DMS114 treated with DMSO at 0.1 percent for 48 hours (cell line): ENCODE measurements at regions not wholly inside any gene's neighbourhood (a gene's known extent, or its start where the extent isn't known, plus 50 kb on each side); places are given as distances from the start of the nearest gene placed in this dataset.
"Not testable (repeated sequence)": the region's sequence is repeated elsewhere in the genome, so short reads cannot be mapped to it uniquely, and the experiment has no call there.

Experiments used
- DNase-seq: peaks from one replicate; lab custom pipeline; 2025; ENCODE audit not compliant: unreplicated experiment; lab: John Stamatoyannopoulos, UW

DNA sequence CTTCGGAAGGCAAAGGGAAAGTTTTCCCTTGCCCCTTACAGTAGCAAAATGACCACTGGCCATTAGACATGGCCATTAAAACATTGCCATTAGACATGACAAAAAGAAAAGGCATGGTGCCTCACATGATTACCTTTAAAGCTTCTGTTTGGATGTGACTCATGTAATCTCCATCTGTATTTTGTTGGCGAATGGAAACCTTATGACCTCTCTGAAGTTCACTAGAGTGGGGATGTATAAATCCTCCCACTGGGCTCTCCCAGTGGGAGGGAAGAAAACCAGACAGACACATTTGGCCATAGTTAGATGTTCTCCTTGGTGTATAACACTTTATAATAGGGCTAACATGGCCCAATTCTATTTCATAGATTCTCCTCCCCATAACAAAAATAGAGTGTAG is 152.6 kb downstream of the MAGEB17 start:
- no peak for DNase-seq

DNA sequence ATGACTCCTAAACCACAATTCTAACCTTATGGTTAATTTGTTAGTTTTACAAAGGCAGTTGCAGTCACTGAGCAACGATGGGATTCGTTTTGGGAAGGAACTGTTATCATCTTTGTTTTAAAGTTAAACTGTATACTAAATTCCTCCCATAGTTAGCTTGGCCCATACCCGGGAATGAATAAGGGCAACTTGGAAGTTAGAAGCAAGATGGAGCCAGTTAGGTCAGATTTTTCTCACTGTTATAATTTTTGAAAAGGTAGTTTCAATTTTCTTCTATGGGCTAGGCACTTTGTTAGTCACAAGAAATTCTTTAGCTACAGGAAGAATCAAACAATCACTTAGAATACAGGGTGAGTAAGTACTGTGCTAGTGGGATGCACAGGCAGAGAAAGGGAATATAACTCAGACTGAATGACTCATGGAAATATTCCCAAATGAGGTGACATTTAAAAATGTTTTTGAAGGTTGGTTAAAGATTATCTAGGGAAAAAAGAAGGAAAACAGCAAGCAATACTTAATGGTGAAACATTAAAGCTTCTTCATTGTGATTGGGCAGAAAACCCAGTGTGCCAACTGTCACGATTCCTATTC is 153.6 kb downstream of the MAGEB17 start:
- no peak for DNase-seq

DNA sequence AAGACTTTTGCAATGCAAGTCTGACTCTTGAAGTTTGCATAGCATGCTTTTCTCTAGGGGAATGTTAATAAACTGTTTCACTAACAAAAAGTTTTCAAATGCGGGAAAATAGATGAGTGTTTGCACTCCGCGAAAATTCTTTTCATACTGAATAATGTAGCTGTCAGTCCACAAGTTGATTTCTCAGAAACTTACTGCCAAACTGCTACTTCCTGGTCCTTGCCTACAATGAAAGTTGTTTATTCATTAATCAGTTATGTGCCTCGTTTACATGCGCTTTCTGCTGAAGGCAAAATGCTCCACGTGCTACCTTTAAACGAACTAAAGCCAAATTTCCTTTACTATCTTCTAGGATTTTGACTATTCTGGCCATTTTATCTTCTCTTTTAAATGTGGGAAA is 166.2 kb downstream of the MAGEB17 start:
- DNase-seq = no peak

DNA sequence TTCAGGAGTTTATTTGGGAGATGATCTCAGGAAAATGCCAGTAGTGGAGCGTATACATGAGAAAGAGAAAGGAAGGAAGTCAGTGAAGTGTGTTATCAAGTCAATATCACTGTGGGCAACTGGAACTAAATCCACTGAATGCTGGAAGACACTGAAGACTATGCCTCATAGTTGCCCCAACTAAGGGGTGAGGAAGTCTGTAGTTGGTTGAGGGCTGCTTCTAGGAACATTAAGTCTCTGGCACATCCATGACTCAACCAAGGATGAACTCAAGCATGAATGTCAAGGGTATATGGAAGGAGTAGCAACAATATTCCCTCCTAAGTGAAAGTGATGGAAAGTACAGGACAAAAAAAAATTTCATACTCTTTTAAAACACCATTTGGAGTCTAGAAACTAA is 167.9 kb downstream of the MAGEB17 start:
- no peak for DNase-seq

DNA sequence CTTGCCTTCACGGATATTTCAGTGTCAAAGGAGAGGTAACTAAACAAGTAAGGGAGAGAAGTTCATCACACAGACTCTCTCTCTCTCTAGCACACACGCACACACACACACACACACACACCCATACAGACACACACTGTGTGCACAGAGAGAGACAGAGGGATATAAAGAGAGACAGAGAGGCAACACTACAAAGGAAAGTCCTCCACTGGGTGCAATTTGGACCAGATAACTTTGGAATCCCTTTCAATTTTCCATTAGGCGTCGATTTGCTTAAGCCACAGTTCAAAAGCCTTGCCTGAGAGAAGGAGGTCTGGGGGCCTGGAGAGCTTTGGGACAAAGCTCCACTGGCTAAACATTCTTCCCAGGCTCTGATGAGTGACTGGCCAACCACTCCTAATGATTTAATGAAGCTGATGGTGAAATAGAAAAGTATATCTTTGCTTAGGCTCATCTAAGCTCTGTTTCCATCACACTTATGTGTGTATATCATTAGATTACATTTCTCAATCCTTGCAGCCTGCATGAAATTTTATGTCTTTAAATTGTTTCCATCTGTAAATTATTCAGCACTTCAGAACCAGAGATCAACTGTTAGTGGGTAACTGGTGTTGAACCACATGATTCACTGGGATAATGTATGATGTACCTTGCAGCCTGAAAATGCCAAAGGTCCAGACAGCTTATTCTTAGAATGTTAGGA is 180.8 kb downstream of the MAGEB17 start:
- no peak for DNase-seq

DNA sequence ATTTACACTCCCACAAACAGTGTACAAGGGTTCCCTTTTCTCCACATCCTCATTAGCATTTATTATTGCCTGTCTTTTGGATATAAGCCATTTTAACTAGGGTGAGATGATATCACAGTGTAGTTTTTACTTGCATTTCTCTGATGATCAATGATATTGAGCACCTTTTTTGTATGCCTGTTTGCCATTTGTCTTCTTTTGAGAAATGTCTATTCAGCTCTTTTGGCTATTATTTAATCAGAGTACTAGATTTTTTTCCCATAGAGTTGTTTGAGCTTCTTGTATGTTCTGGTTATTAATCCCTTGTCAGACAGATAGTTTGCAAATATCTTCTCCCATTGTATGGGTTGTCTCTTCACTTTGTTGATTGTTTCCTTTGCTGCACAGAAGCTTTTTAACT is 190.6 kb downstream of the MAGEB17 start:
- DNase-seq = no peak

DNA sequence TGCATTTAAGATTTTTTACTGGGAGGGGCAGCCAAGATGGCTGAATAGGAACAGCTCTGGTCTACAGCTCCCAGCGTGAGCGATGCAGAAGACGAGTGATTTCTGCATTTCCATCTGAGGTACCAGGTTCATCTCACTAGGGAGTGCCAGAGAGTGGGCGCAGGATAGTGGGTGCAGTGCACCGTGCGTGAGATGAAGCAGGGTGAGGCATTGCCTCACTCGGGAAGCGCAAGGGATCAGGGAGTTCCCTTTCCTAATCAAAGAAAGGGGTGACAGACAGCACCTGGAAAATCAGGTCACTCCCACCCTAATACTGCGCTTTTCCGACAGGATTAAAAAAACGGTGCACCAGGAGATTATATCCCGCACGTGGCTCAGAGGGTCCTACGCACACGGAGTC is 192.8 kb downstream of the MAGEB17 start:
- DNase-seq = not testable (repeated sequence)

DNA sequence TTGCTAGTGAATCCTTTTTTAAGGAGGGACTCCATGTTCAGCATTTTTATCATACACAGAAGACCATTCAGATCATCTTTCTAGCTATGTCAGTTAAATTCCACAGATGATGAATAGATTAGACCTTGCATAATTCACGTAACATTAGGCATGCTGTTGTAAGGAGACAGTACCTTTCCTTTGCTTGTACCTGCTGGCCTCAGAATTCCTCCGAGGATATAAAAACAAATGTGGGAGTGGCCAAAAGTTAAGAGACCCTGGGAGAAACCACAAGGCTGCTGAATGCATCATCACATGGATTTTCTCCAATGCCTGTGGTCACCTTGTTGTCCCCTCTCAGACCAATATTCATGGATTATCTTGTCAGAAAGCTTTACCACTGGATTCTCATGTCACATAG is 201.4 kb downstream of the MAGEB17 start:
- DNase-seq = no peak

DNA sequence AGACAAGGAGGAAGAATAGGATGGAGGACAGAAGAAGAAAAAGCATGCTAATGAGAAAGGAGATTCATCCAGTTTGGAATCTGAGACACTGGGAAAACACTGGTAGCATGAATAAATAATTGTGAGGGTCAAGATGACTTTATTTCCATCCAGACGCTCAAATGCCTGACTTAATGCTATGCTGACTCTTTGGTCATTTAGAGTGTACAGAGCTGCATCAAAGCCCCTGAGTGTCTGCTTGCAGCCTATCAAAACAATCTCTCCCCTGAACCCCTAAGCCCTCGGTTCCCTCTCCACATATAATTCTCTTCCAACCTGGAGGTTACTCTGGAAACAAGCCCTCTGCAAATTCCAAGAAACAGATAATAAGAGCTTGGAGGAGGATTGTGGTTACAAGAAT is 208.8 kb downstream of the MAGEB17 start:
- DNase-seq = no peak

DNA sequence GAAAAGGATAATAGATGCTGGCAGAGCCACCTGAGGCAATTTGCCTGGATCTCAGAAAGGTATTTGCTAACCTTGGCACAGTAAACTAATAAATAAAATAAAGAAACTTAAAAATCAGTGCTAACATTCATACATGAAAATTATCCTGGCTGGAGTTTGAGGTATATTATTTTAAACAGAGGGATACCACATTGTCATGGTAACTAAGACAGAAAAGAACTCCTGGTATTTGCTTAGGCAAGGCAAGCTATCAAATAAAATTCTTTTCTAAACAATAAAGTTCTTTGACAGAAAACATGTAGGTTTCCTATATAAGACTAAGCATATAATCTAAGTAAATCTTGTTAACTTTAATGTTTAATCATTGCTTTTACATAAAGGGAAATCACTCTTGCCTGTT is 218.8 kb downstream of the MAGEB17 start:
- DNase-seq = no peak

DNA sequence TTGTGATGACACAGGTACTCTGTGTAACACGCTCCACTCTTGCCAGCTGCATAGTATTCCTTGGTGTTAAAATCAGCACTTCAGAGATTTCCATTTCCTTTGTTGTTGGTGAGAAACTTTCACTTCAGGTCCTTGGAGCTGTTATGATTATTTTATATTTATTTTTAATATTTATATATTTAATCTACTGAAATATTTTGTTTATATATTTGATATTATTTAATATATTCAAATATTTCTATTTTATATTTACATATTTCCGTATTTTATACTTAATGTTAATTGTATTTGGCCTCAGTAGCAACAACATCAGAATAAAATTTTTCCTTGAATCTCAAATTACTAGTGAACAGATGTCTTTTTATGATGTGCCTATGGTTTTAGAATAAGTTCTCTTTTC is 225.3 kb downstream of the MAGEB17 start:
- DNase-seq = no peak

DNA sequence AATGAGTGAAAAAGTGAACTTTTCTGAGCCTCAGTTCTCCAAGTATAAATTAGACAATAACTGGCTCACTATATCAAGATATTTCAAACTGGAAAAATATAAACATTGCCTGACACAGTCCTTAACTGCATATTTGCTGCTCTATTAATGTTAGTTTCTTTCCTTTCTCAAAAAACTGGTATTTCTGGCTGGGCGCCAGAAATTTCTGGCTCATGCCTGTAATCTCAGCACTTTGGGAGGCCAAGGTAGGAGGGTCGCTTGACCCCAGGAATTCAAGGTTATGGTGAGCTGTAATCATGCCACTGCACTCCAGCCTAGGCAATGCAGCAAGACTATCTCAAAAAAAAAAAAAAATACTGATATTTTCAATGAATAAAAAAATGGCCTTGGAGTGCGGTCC is 227.0 kb downstream of the MAGEB17 start:
- DNase-seq = no peak

DNA sequence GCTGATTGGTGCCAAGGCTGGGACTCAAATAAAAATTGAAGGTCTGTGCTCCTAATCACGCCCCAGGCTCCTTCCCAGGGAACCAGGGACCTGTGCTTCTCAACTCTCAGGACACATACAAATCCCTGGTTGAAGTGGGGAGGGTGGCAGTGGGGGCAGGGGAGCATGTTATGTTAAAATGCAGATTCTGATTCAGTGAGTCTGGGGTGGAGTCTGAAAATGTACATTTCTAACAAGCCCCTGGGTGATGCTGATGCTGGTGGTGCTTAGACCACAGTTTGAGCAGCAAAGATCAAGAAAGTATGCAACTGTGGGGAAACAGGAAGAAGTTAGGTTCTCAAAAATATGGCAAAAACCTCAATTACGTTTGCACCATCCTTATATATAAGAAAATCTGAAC is 236.5 kb downstream of the MAGEB17 start:
- no peak for DNase-seq

DNA sequence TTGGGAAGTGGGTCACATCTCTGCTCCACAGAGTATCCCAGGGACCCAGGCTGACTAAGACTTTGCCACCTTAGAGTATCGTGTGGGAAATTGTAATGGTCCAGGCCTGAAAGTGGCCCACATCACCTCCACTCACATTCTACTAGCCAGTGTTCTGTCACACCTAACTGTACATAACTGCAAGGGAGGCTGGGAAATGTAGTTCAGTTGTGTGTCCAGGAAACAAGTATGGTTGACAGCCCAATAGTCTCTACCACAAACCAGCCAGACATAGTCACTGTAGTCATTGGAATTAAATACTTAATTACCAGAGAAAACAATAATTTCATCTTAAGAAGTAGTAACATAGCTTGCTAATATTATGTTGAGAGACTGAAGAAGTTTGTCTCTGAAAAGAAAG is 233.4 kb upstream of the S100G start:
- DNase-seq = no peak

DNA sequence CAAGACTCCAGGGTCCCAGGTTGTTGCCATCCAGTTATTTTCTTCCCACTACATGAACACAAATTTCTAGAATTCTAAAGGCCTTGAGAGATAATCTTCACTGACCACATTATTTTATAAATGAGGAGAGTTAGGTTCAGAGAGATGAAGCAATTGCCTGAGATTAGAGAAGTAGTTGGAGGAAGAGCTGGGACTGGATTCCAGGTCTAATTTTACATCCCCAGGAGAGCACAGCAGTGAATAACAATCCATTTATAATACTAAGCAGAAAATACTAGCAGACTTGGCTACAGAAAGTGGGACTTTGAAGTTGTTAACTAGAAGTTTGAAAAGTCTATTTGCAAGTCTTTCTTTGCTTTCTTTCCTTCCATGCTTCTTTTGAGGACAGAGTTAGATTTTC is 231.3 kb upstream of the S100G start:
- no peak for DNase-seq

DNA sequence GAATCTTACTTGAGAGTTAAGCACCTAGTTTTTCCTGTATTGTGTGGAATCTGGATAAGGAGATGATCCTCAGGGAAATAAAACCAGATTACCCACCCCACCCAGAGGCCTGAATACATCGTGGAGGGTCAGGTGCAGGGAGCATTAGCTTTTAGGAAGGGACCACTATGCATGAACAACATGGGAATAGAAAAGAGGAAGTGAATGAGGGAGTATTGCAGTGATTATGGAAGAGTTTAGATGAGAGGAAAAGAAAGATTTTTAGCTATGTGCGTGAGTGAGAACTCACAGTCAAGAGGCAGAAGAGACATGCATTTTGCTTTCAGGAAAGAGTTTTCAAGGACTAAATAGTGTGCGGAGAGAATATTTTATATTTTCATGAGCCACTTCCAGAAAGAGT is 222.3 kb upstream of the S100G start:
- no peak for DNase-seq

DNA sequence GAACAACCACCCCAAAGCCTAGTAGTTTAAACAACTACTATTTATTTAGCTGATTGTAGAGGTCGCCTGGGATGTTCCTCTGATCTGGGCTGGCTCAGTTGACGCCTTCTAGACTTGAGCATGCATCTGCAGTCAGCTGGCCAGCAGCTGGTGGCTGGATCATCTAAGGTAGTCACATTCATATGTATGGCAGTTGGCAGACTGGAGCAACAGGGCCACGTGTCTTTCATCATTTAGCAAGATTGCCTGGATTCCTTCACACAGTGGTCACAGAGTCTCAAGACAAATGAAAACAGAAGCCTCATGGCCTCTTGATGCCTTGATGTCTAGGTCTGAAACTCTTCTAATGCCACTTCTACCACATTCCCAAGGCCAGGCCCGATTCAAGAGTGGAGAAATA is 220.6 kb upstream of the S100G start:
- DNase-seq = no peak

DNA sequence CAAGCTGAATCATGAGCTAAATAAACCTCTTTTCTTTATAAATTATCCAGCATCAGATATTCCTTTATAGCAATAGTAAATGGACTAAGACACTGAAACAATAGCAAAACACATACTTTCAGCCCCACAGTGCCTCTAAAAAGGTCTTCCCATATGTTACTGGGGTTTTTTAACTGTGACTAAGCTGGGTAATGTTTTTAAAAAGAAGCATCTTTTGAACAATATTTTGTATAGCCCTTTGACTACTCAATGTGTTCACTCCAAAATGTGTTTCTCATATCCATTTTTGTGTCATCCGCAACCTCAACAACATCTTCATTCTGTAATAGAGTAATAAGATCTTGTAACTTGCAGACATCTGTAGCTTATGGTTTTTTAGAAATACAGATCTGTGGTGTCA is 218.7 kb upstream of the S100G start:
- DNase-seq = no peak

DNA sequence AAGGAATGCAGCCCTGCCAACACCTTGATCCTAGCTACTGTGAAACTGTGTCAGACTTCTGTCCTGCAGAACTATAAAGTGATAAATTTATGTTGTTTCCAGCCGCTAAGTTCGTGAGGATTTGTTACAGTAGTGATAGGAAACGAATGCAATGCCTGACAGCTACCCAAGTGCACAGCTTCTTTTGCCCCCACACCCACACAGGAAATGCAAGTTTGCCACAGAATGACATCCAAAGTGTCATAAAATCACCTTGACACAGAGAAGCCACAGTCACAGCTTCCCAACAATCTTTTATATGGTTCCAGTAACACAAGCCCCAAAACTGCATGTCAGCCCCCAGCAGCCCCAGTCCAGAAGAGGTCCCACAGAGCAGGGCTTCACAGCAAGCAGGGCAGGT is 216.9 kb upstream of the S100G start:
- no peak for DNase-seq

DNA sequence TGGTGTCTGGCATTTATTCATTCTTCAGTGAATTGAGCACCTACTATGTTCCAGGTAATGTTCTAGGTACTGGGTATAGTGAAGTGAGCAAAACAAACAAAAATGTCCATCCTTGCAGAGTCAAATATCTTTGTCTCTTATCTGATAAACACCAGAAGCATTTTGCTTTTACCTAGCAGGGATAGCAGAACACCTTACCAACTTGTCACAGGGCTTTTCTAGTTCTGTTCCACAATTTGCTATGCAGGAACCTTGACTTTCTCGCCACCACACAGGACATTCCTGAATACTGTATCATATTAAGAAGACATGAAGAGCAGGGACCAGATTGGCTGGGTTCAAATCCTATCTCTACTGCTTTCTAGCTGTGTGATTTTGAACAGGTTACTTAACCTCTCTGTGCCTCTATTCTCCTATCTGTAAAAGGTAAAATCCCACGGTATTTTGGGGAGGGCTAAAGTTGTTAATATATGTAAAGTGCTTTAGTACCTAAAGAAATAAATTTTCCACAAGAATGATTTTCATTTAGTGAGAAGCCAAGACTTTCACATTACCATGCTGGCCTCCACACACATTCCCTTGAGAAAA is 214.5 kb upstream of the S100G start:
- DNase-seq = no peak

DNA sequence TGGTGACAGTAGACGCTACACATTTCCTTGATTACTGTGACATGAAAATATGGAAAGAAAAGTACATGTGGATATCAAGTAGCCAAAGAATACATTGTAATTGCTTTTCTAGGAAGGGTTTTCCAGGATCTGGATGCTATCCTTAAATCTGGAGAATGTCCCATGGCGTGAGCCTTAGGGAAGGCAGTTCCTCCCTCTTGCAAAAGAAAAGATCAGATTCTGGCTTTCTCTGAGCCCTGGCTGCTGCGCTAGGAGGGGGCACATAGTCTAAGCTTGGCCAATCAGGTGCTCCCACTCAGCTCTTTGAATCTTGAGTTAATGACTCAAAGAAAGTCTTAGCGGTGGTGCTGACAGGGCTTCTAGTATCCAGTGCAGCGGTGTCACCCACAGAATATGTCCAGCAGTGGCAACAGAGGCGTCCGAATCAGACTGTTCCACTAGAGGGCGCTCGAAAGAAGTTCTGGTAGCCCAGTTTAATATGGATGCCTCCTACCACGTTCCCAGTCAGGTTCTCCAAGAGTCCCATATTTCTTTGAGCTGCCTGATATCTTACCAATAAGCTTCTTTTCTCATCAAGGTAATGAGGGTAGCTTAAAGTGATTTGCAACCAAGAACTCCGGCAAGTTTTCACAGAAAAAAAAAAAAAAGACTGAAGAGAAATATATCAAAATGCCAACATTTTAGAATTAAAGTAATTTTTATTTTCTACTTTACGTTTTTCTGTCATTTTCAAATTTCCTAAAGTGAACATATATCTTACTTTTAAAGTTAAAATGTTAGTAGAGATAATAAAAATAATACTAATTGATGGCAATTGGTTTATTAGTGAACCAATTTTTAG is 213.4 kb upstream of the S100G start:
- peak; percentile 35 for DNase-seq

DNA sequence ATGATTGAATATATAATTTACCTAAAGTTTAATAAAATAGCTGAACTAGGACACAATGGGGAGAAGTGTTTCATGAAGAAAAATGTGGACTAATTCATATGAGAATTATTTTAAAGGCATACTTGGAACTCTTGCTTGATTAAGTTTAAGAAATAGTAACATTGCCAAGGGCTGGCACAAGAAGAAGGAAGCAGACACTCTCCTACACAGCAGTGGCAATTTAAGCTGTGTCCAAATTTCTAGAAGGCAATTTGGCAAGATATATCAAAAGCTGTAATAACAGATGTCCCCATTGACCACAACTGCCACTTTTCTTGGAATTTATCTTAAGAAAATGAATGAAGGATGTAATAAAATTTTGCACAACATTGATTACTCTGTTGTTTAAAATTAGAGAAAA is 209.5 kb upstream of the S100G start:
- DNase-seq = no peak
